ENCODE measurements at regions not wholly inside any gene's neighbourhood (a gene's known extent, or its start where the extent isn't known, plus 50 kb on each side); places are given as distances from the start of the nearest gene placed in this dataset.

- H3K4me1 ChIP-seq (ENCODE audit: control insufficient read depth in 2 of 2, insufficient read depth in 1 of 2, low read depth in 1 of 2, low read length in 2 of 2) = no peaks in the 10 kb centered on the region
- no peak overlapping the region for H2AFZ ChIP-seq (ENCODE audit: low read length)
- H3K4me3 ChIP-seq (ENCODE audit: low read length in 2 of 2) = no peak overlapping the region
- no peak overlapping the region for H4K91ac ChIP-seq (ENCODE audit: low read depth, low read length, poor library complexity)
- no peak overlapping the region for H4K8ac ChIP-seq (ENCODE audit: low read depth, low read length)
- WGBS, 2 donors (ENCODE audit: extremely low coverage in 2 of 2, insufficient read length in 2 of 2, insufficient replicate concordance in 1 of 2) = no CpG with 5 or more reads among the region's 6 CpGs
- no peaks in the 10 kb centered on the region for H3K27me3 ChIP-seq (ENCODE audit: control insufficient read depth in 3 of 3, insufficient read depth in 3 of 3, low read depth in 1 of 3, low read length in 3 of 3)
- no peak overlapping the region for H2AK5ac ChIP-seq (ENCODE audit: low read depth, low read length)
- H2BK15ac ChIP-seq (ENCODE audit: low read length) = no peak overlapping the region
- H3K36me3 ChIP-seq (replicated peaks in 1 of 2; ENCODE audit: control insufficient read depth in 2 of 2, insufficient read depth in 2 of 2, low read length in 2 of 2) = no peaks in the 10 kb centered on the region
- H3K23ac ChIP-seq (ENCODE audit: low read depth, low read length, poor library complexity) = no peak overlapping the region
- H3K4me2 ChIP-seq (ENCODE audit: insufficient read depth, low read length, poor library complexity, severe bottlenecking) = no peak overlapping the region
- no peak overlapping the region for H3K4ac ChIP-seq (ENCODE audit: low read length)
- no peak overlapping the region for H3K9ac ChIP-seq (ENCODE audit: low read depth, low read length, poor library complexity)
- no peak overlapping the region for H3K27ac ChIP-seq (replicated peaks; ENCODE audit: low read length)
- no peak for DNase-seq (ENCODE audit: low spot score)
- no peaks in the 10 kb centered on the region for H3K9me3 ChIP-seq (replicated peaks in 1 of 2; ENCODE audit: control insufficient read depth in 2 of 2, insufficient read depth in 1 of 2, low read depth in 1 of 2, low read length in 2 of 2)
- H3K14ac ChIP-seq (ENCODE audit: low read length) = no peak overlapping the region
- no peak overlapping the region for H3K18ac ChIP-seq (ENCODE audit: low read length)
- H2BK5ac ChIP-seq (ENCODE audit: low read length) = no peak overlapping the region
- no peak overlapping the region for H2BK12ac ChIP-seq (ENCODE audit: low read length)
- H2BK120ac ChIP-seq (ENCODE audit: low read depth, low read length) = no peak overlapping the region
- H3K79me1 ChIP-seq (ENCODE audit: low read depth, low read length) = no peaks in the 10 kb centered on the region
These were observed 104.7 kb upstream of the SGK1 start for GRCh38 chr6:134422426-134423231.

DNA sequence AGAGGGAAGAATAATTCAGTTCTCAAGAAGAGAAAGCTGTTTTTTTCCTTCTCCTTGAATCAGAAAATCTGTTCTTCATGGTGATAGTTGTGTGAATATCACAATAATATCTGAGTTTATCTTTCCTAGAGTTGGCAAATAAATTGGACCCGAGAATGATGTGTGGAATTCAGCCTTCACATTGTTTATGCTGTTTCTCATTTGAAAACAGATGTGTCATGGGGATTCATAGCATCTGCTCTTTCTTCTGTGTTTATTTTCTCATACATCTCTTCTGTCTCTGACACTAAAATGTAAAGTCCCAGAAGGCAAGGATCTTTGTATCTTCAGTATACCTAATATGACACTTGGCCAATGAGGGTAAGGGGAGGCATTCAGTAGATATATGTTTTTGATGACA, 103.6 kb upstream of the SGK1 start:
- Histone ChIP-seq H2AK5ac (ENCODE audit: low read depth, low read length) (no peak overlapping the region), H3K79me1 (ENCODE audit: low read depth, low read length) (no peaks in the 10 kb centered on the region), H4K91ac (ENCODE audit: low read depth, low read length, poor library complexity) (no peak overlapping the region), H3K9ac (ENCODE audit: low read depth, low read length, poor library complexity) (no peak overlapping the region), H3K9me3 (replicated peaks in 1 of 2; ENCODE audit: control insufficient read depth in 2 of 2, insufficient read depth in 1 of 2, low read depth in 1 of 2, low read length in 2 of 2) (no peaks in the 10 kb centered on the region), H3K36me3 (replicated peaks in 1 of 2; ENCODE audit: control insufficient read depth in 2 of 2, insufficient read depth in 2 of 2, low read length in 2 of 2) (no peaks in the 10 kb centered on the region), H3K18ac (ENCODE audit: low read length) (no peak overlapping the region), H3K4me3 (ENCODE audit: low read length in 2 of 2) (no peak overlapping the region), H3K23ac (ENCODE audit: low read depth, low read length, poor library complexity) (no peak overlapping the region), H2BK120ac (ENCODE audit: low read depth, low read length) (no peak overlapping the region), H2BK12ac (ENCODE audit: low read length) (no peak overlapping the region), H3K27ac (replicated peaks; ENCODE audit: low read length) (no peak overlapping the region), H3K4me1 (ENCODE audit: control insufficient read depth in 2 of 2, insufficient read depth in 1 of 2, low read depth in 1 of 2, low read length in 2 of 2) (no peaks in the 10 kb centered on the region), H4K8ac (ENCODE audit: low read depth, low read length) (no peak overlapping the region), H3K14ac (ENCODE audit: low read length) (no peak overlapping the region), H2BK15ac (ENCODE audit: low read length) (no peak overlapping the region), H3K4me2 (ENCODE audit: insufficient read depth, low read length, poor library complexity, severe bottlenecking) (no peak overlapping the region), H3K4ac (ENCODE audit: low read length) (no peak overlapping the region), H3K27me3 (ENCODE audit: control insufficient read depth in 3 of 3, insufficient read depth in 3 of 3, low read depth in 1 of 3, low read length in 3 of 3) (no peaks in the 10 kb centered on the region), H2AFZ (ENCODE audit: low read length) (no peak overlapping the region), H2BK5ac (ENCODE audit: low read length) (no peak overlapping the region)
- DNase-seq (ENCODE audit: low spot score) = no peak
- WGBS, 2 donors (ENCODE audit: extremely low coverage in 2 of 2, insufficient read length in 2 of 2, insufficient replicate concordance in 1 of 2) = no CpG with 5 or more reads among the region's 1 CpG

DNA sequence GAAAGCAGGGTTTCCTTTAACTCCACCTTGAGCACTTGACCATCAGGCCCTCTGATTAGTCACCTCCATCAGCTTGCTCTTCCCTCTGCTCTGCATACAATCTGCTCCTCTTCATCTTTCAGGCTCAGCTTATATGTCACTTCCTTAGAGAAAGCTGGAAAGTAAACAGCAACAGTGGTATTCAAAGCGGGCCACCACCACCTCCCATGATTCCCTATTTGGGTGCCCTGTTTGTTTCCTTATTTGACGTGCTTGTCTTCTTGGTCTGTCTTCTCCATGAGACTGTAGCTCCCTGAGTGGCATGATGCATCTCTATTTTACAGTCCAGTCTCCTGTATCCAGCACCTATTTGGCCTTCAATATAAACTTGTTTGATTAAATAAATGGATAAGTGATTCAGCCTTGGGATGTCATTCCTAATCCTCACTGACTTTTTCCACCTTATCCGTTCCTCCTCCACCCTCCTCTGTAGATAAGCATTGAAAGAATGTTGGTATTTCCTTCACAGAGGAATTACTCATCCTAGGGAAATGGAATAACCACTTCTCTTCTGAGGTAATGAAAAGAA, 102.8 kb upstream of the SGK1 start:
- Histone ChIP-seq H4K91ac (ENCODE audit: low read depth, low read length, poor library complexity) (no peak overlapping the region), H3K4me3 (ENCODE audit: low read length in 2 of 2) (no peak overlapping the region), H3K23ac (ENCODE audit: low read depth, low read length, poor library complexity) (no peak overlapping the region), H2AK5ac (ENCODE audit: low read depth, low read length) (no peak overlapping the region), H2BK120ac (ENCODE audit: low read depth, low read length) (no peak overlapping the region), H3K27ac (replicated peaks; ENCODE audit: low read length) (no peak overlapping the region), H3K36me3 (replicated peaks in 1 of 2; ENCODE audit: control insufficient read depth in 2 of 2, insufficient read depth in 2 of 2, low read length in 2 of 2) (no peaks in the 10 kb centered on the region), H3K4me1 (ENCODE audit: control insufficient read depth in 2 of 2, insufficient read depth in 1 of 2, low read depth in 1 of 2, low read length in 2 of 2) (peaks cover 0 to under 1% of the 10 kb centered on the region in 2 donors), H2BK12ac (ENCODE audit: low read length) (no peak overlapping the region), H3K14ac (ENCODE audit: low read length) (no peak overlapping the region), H3K9ac (ENCODE audit: low read depth, low read length, poor library complexity) (no peak overlapping the region), H4K8ac (ENCODE audit: low read depth, low read length) (no peak overlapping the region), H3K4me2 (ENCODE audit: insufficient read depth, low read length, poor library complexity, severe bottlenecking) (no peak overlapping the region), H2AFZ (ENCODE audit: low read length) (no peak overlapping the region), H3K4ac (ENCODE audit: low read length) (no peak overlapping the region), H3K27me3 (ENCODE audit: control insufficient read depth in 3 of 3, insufficient read depth in 3 of 3, low read depth in 1 of 3, low read length in 3 of 3) (no peaks in the 10 kb centered on the region), H3K9me3 (replicated peaks in 1 of 2; ENCODE audit: control insufficient read depth in 2 of 2, insufficient read depth in 1 of 2, low read depth in 1 of 2, low read length in 2 of 2) (no peaks in the 10 kb centered on the region), H2BK15ac (ENCODE audit: low read length) (no peak overlapping the region), H2BK5ac (ENCODE audit: low read length) (no peak overlapping the region), H3K18ac (ENCODE audit: low read length) (no peak overlapping the region), H3K79me1 (ENCODE audit: low read depth, low read length) (no peaks in the 10 kb centered on the region)
- WGBS, 2 donors (ENCODE audit: extremely low coverage in 2 of 2, insufficient read length in 2 of 2, insufficient replicate concordance in 1 of 2) = no CpG with 5 or more reads among the region's 3 CpGs
- no peak for DNase-seq (ENCODE audit: low spot score)

- no peak overlapping the region for H3K4ac ChIP-seq (ENCODE audit: low read length)
- no peak overlapping the region for H2BK15ac ChIP-seq (ENCODE audit: low read length)
- no peak overlapping the region for H4K91ac ChIP-seq (ENCODE audit: low read depth, low read length, poor library complexity)
- no peak overlapping the region for H2AK5ac ChIP-seq (ENCODE audit: low read depth, low read length)
- no peaks in the 10 kb centered on the region for H3K9me3 ChIP-seq (replicated peaks in 1 of 2; ENCODE audit: control insufficient read depth in 2 of 2, insufficient read depth in 1 of 2, low read depth in 1 of 2, low read length in 2 of 2)
- no peak for DNase-seq (ENCODE audit: low spot score)
- no peaks in the 10 kb centered on the region for H3K36me3 ChIP-seq (replicated peaks in 1 of 2; ENCODE audit: control insufficient read depth in 2 of 2, insufficient read depth in 2 of 2, low read length in 2 of 2)
- H4K8ac ChIP-seq (ENCODE audit: low read depth, low read length) = no peak overlapping the region
- H3K4me3 ChIP-seq (ENCODE audit: low read length in 2 of 2) = no peak overlapping the region
- H3K4me2 ChIP-seq (ENCODE audit: insufficient read depth, low read length, poor library complexity, severe bottlenecking) = no peak overlapping the region
- no peak overlapping the region for H3K27ac ChIP-seq (replicated peaks; ENCODE audit: low read length)
- WGBS, 2 donors (ENCODE audit: extremely low coverage in 2 of 2, insufficient read length in 2 of 2, insufficient replicate concordance in 1 of 2) = no CpG with 5 or more reads among the region's 7 CpGs
- H2AFZ ChIP-seq (ENCODE audit: low read length) = no peak overlapping the region
- H3K79me1 ChIP-seq (ENCODE audit: low read depth, low read length) = no peaks in the 10 kb centered on the region
- no peak overlapping the region for H3K18ac ChIP-seq (ENCODE audit: low read length)
- no peak overlapping the region for H3K23ac ChIP-seq (ENCODE audit: low read depth, low read length, poor library complexity)
- no peak overlapping the region for H3K14ac ChIP-seq (ENCODE audit: low read length)
- H2BK12ac ChIP-seq (ENCODE audit: low read length) = no peak overlapping the region
- H3K9ac ChIP-seq (ENCODE audit: low read depth, low read length, poor library complexity) = no peak overlapping the region
- no peak overlapping the region for H2BK120ac ChIP-seq (ENCODE audit: low read depth, low read length)
- H3K27me3 ChIP-seq (ENCODE audit: control insufficient read depth in 3 of 3, insufficient read depth in 3 of 3, low read depth in 1 of 3, low read length in 3 of 3) = no peaks in the 10 kb centered on the region
- H2BK5ac ChIP-seq (ENCODE audit: low read length) = no peak overlapping the region
- H3K4me1 ChIP-seq (ENCODE audit: control insufficient read depth in 2 of 2, insufficient read depth in 1 of 2, low read depth in 1 of 2, low read length in 2 of 2) = peaks cover 0 to 2% of the 10 kb centered on the region in 2 donors
These were observed 101.8 kb upstream of the SGK1 start for GRCh38 chr6:134419716-134420115.

All from neuronal stem cell (in vitro differentiated cells).